Natural killer cell treated with Interleukin-12 subunit alpha and Interleukin-12 subunit beta and Interleukin-15 and Interleukin-18, amount 100 ng/mL, for 72 hours (primary cell): ENCODE measurements at regions not wholly inside any gene's neighbourhood (a gene's known extent, or its start where the extent isn't known, plus 50 kb on each side); places are given as distances from the start of the nearest gene placed in this dataset.

Source experiments
- ATAC-seq, 2 donors: fragments of 150-1000 bp; cut with Tn5 transposase in 1 of 2; sonication (Bioruptor Pico), chemical (Tn5 transposase) in 1 of 2; 2 replicates each; pipeline ENCODE4 v1.10.0; 2021
- DNase-seq: peaks from one replicate; pipeline ENCODE4 v3.0.0; 2022; ENCODE audit warnings: low spot score
- H3K27ac Mint-ChIP-seq, 2 donors: 1 replicate in 1 of 2; 2 replicates in 1 of 2; pipeline ENCODE4 v1.8.0; 2022; ENCODE audit warnings: mixed read lengths in 2 of 2, mild to moderate bottlenecking in 1 of 2, moderate library complexity in 1 of 2
- H3K27me3 Mint-ChIP-seq, 2 donors: 1 replicate in 1 of 2; 2 replicates in 1 of 2; pipeline ENCODE4 v1.8.0; 2022; ENCODE audit warnings: mixed read lengths in 2 of 2
- H3K36me3 Mint-ChIP-seq: one replicate; pipeline ENCODE4 v1.8.0; 2022; ENCODE audit warnings: mixed read lengths
- H3K4me1 Mint-ChIP-seq, 2 donors: 1 replicate in 1 of 2; 2 replicates in 1 of 2; pipeline ENCODE4 v1.8.0; 2022; ENCODE audit warnings: low read depth in 2 of 2, mixed read lengths in 2 of 2, mild to moderate bottlenecking in 1 of 2
- H3K4me3 Mint-ChIP-seq: one replicate; pipeline ENCODE4 v1.8.0; 2022; ENCODE audit warnings: mixed read lengths
- H3K9me3 Mint-ChIP-seq: 2 replicates; pipeline ENCODE4 v1.8.0; 2022; ENCODE audit warnings: mixed read lengths

GRCh38 chr10:24041834-24042233 is 167.1 kb upstream of the KIAA1217 start:
- no peaks in the 10 kb centered on the region for H3K27me3 Mint-ChIP-seq
- no peak overlapping the region for H3K4me3 Mint-ChIP-seq
- no peak overlapping the region for H3K27ac Mint-ChIP-seq
- no peaks in the 10 kb centered on the region for H3K36me3 Mint-ChIP-seq
- H3K9me3 Mint-ChIP-seq = peaks cover 9% of the 10 kb centered on the region
- DNase-seq (no peak), ATAC-seq (no peak)
- H3K4me1 Mint-ChIP-seq = no peaks in the 10 kb centered on the region

- H3K27me3 Mint-ChIP-seq = no peaks in the 10 kb centered on the region
- DNase-seq (no peak), ATAC-seq (no peak)
- peaks cover 7% of the 10 kb centered on the region for H3K9me3 Mint-ChIP-seq
- H3K36me3 Mint-ChIP-seq = no peaks in the 10 kb centered on the region
- no peak overlapping the region for H3K4me3 Mint-ChIP-seq
- no peak overlapping the region for H3K27ac Mint-ChIP-seq
- no peaks in the 10 kb centered on the region for H3K4me1 Mint-ChIP-seq
Observed at GRCh38 chr10:24042884-24043283, 166.1 kb upstream of the KIAA1217 start.

GRCh38 chr10:24046060-24046459 is 162.9 kb upstream of the KIAA1217 start:
- no peak for ATAC-seq
- DNase-seq = no peak
- H3K36me3 Mint-ChIP-seq = no peaks in the 10 kb centered on the region
- no peaks in the 10 kb centered on the region for H3K27me3 Mint-ChIP-seq
- H3K4me3 Mint-ChIP-seq = no peak overlapping the region
- no peak overlapping the region for H3K27ac Mint-ChIP-seq
- H3K4me1 Mint-ChIP-seq = no peaks in the 10 kb centered on the region
- H3K9me3 Mint-ChIP-seq = peaks cover 4% of the 10 kb centered on the region

- ATAC-seq (no peak), DNase-seq (no peak)
- H3K27ac Mint-ChIP-seq = no peak overlapping the region
- H3K4me1 Mint-ChIP-seq = no peaks in the 10 kb centered on the region
- peaks cover 4% of the 10 kb centered on the region for H3K9me3 Mint-ChIP-seq
- no peak overlapping the region for H3K4me3 Mint-ChIP-seq
- no peaks in the 10 kb centered on the region for H3K36me3 Mint-ChIP-seq
- no peaks in the 10 kb centered on the region for H3K27me3 Mint-ChIP-seq
Observed at GRCh38 chr10:24047176-24047575, 161.8 kb upstream of the KIAA1217 start.

GRCh38 chr10:24054421-24054820 is 154.5 kb upstream of the KIAA1217 start:
- no peaks in the 10 kb centered on the region for H3K4me1 Mint-ChIP-seq
- H3K36me3 Mint-ChIP-seq = no peaks in the 10 kb centered on the region
- H3K9me3 Mint-ChIP-seq = peaks cover 6% of the 10 kb centered on the region
- H3K4me3 Mint-ChIP-seq = no peak overlapping the region
- DNase-seq (no peak), ATAC-seq (no peak)
- H3K27ac Mint-ChIP-seq = no peak overlapping the region
- no peaks in the 10 kb centered on the region for H3K27me3 Mint-ChIP-seq

GRCh38 chr10:24080207-24080606 is 128.7 kb upstream of the KIAA1217 start:
- no peaks in the 10 kb centered on the region for H3K4me1 Mint-ChIP-seq
- no peak for ATAC-seq
- no peak overlapping the region for H3K27ac Mint-ChIP-seq
- H3K36me3 Mint-ChIP-seq = no peaks in the 10 kb centered on the region
- no peak overlapping the region for H3K4me3 Mint-ChIP-seq
- DNase-seq = no peak
- no peaks in the 10 kb centered on the region for H3K27me3 Mint-ChIP-seq
- peaks cover 7% of the 10 kb centered on the region for H3K9me3 Mint-ChIP-seq

GRCh38 chr10:24086296-24087086 is 122.4 kb upstream of the KIAA1217 start:
- H3K27ac Mint-ChIP-seq = no peak overlapping the region
- peaks cover 7% of the 10 kb centered on the region for H3K9me3 Mint-ChIP-seq
- DNase-seq = no peak
- ATAC-seq = no peak
- H3K27me3 Mint-ChIP-seq = no peaks in the 10 kb centered on the region
- H3K36me3 Mint-ChIP-seq = no peaks in the 10 kb centered on the region
- no peaks in the 10 kb centered on the region for H3K4me1 Mint-ChIP-seq
- H3K4me3 Mint-ChIP-seq = no peak overlapping the region

GRCh38 chr10:24091256-24091655 is 117.7 kb upstream of the KIAA1217 start:
- Mint-ChIP-seq H3K36me3 (peaks cover 6% of the 10 kb centered on the region), H3K27ac (no peak overlapping the region), H3K27me3 (no peaks in the 10 kb centered on the region), H3K4me1 (no peaks in the 10 kb centered on the region), H3K4me3 (no peak overlapping the region), H3K9me3 (peaks cover 10% of the 10 kb centered on the region)
- ATAC-seq (no peak), DNase-seq (no peak)

GRCh38 chr10:24096281-24096680 is 112.7 kb upstream of the KIAA1217 start:
- H3K4me1 Mint-ChIP-seq = no peaks in the 10 kb centered on the region
- ATAC-seq = no peak
- H3K4me3 Mint-ChIP-seq = no peak overlapping the region
- H3K9me3 Mint-ChIP-seq = peaks cover 14% of the 10 kb centered on the region
- H3K27me3 Mint-ChIP-seq = no peaks in the 10 kb centered on the region
- no peak overlapping the region for H3K27ac Mint-ChIP-seq
- DNase-seq = no peak
- H3K36me3 Mint-ChIP-seq = peaks cover 6% of the 10 kb centered on the region

- no peak overlapping the region for H3K27ac Mint-ChIP-seq
- H3K4me3 Mint-ChIP-seq = no peak overlapping the region
- ATAC-seq = no peak
- no peaks in the 10 kb centered on the region for H3K4me1 Mint-ChIP-seq
- no peak for DNase-seq
- H3K9me3 Mint-ChIP-seq = peaks cover 11% of the 10 kb centered on the region
- H3K36me3 Mint-ChIP-seq = peaks cover 6% of the 10 kb centered on the region
- H3K27me3 Mint-ChIP-seq = no peaks in the 10 kb centered on the region
Observed at GRCh38 chr10:24097751-24098207, 111.2 kb upstream of the KIAA1217 start.

- Mint-ChIP-seq H3K36me3 (peaks cover 4% of the 10 kb centered on the region), H3K27me3 (no peaks in the 10 kb centered on the region), H3K9me3 (peaks cover 7% of the 10 kb centered on the region), H3K4me1 (no peaks in the 10 kb centered on the region), H3K27ac (no peak overlapping the region), H3K4me3 (no peak overlapping the region)
- no peak for ATAC-seq
- no peak for DNase-seq
Observed at GRCh38 chr10:24104895-24105294, 104.0 kb upstream of the KIAA1217 start.

- Mint-ChIP-seq H3K36me3 (no peaks in the 10 kb centered on the region), H3K9me3 (peaks cover 7% of the 10 kb centered on the region), H3K4me1 (no peaks in the 10 kb centered on the region), H3K27ac (no peak overlapping the region), H3K4me3 (no peak overlapping the region), H3K27me3 (no peaks in the 10 kb centered on the region)
- DNase-seq (no peak), ATAC-seq (no peak)
Observed at GRCh38 chr10:24113901-24114300, 95.0 kb upstream of the KIAA1217 start.

- no peak overlapping the region for H3K4me3 Mint-ChIP-seq
- no peaks in the 10 kb centered on the region for H3K4me1 Mint-ChIP-seq
- no peak for DNase-seq
- H3K9me3 Mint-ChIP-seq = peaks cover 4% of the 10 kb centered on the region
- no peaks in the 10 kb centered on the region for H3K27me3 Mint-ChIP-seq
- no peak overlapping the region for H3K27ac Mint-ChIP-seq
- no peaks in the 10 kb centered on the region for H3K36me3 Mint-ChIP-seq
- ATAC-seq = no peak
Observed at GRCh38 chr10:24114556-24114955, 94.4 kb upstream of the KIAA1217 start.

GRCh38 chr10:24115403-24115802 is 93.5 kb upstream of the KIAA1217 start:
- Mint-ChIP-seq H3K36me3 (no peaks in the 10 kb centered on the region), H3K4me1 (no peaks in the 10 kb centered on the region), H3K27ac (no peak overlapping the region), H3K27me3 (no peaks in the 10 kb centered on the region), H3K4me3 (no peak overlapping the region), H3K9me3 (peaks cover 3% of the 10 kb centered on the region)
- no peak for DNase-seq
- ATAC-seq = no peak

GRCh38 chr10:24118246-24118645 is 90.7 kb upstream of the KIAA1217 start:
- Mint-ChIP-seq H3K27me3 (no peaks in the 10 kb centered on the region), H3K36me3 (no peaks in the 10 kb centered on the region), H3K27ac (no peak overlapping the region), H3K4me1 (no peaks in the 10 kb centered on the region), H3K4me3 (no peak overlapping the region), H3K9me3 (peaks cover 3% of the 10 kb centered on the region)
- ATAC-seq = no peak
- DNase-seq = no peak
